T-helper 1 cell (primary cell): ENCODE measurements at regions not wholly inside any gene's neighbourhood (a gene's known extent, or its start where the extent isn't known, plus 50 kb on each side); places are given as distances from the start of the nearest gene placed in this dataset.
A peak's percentile ranks its signal among the peaks of the same experiment; 100 is the strongest.

Experiments used
- DNase-seq, 5 donors: peaks; one replicate each; pipeline ENCODE4 v3.0.0-alpha.2; 2012 to 2020

DNA sequence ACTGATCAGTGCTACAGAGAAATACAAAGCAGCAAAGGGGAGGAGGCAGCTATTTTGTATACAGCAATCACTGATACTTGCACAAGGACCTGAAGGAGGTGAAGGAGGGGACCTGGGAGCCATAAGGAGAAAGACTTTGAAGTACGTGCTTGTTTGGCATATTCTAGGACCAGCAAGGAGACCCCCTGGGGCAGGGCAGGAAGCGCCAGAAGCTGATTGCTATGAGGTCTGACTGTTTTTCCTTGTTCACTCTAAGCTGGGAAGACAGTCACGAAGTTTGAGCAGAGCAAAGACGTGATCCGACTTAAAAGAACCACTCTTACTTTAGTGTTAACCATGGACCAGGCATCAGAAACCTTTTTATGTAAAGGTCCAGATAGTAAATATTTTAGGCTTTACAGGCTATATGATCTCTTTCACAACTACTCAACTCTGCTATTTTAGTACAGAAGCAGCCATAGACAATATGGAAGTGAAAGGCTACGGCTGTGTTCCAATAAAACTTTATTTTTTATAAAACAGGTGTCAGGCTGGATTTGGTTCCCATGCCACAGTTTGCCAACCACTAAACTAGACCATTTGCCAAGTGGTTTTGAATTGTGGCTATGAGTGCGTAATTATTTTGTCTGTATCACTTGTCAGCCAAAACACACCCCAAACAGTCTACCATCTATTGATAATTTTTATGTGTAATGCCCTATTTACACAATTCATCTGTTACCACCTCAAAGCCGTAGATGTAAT, 217.9 kb downstream of the PRL start:
- DNase-seq, result no peak

DNA sequence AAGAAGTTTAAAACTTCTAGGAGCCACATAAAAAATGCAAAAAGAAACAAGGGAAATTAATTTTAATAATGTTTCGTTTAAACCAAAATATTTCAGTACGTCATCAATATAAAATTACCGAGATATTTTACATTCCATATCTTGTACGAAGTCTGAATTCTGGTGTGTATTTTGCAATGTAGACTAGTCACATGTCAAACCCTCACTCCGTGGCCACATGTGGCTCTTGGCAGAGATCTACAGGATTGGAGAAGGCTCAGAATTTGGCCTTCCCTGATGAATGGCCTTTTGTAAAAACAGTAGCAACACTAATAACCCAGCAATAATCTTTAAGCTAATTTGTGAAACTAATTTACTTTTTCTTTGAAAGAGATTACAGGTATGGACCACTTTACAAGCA, 217.1 kb downstream of the PRL start:
- no peak for DNase-seq

DNA sequence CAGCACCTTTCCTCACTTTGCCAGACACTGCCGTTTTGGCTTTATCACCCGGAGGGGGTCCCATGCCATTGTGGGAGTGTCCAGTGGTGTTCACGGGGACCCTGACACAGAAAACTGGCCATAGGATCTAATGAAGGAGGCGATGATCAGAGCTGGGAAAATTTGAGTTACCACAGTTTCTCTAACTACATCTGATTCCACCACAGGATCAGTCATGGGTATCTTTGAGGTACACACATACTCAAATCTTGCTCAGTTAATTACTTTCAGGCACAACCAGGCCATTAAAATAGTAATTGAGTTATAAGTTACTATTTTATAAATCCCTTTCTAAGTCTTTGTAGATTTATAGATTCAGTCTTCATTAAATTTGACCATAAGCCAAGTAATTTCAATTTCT, 215.1 kb downstream of the PRL start:
- no peak for DNase-seq

DNA sequence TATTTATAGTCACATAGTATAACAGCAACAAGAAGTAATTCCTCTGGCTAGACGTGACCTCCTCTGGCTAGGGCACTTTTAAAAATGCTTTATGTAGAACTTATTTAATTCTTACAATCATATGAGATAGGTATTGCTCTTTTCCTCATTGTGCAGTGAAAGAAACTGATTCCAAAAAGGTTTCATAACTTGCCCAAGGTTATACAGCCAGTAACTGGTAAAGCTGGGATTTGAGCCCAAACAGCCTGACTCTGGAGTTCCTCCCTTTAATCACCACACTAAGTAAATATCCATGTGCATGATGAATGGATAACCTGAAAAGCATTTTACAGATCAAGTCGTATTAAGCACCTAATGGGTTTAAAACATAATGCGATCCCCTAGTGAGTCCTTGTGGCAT, 214.6 kb downstream of the PRL start:
- DNase-seq, result no peak

DNA sequence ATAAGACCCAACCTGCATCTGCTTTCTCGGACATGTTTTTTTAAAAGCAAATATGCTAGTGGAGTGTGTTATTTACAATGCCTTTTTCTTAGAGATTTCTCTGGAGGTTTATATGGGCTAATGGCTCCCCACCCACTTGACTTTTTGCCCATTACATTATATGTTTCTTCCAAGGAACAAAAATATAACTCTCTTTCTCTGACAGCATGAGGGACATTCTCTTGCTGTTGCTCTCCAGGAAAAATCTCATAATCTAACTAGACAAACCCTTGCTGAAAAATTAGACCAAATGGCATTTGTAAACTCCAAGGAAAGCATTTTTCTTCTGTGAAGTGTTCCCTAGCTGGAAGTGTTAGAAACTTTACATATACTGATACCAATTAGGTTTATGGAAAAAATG, 213.7 kb downstream of the PRL start:
- no peak for DNase-seq

DNA sequence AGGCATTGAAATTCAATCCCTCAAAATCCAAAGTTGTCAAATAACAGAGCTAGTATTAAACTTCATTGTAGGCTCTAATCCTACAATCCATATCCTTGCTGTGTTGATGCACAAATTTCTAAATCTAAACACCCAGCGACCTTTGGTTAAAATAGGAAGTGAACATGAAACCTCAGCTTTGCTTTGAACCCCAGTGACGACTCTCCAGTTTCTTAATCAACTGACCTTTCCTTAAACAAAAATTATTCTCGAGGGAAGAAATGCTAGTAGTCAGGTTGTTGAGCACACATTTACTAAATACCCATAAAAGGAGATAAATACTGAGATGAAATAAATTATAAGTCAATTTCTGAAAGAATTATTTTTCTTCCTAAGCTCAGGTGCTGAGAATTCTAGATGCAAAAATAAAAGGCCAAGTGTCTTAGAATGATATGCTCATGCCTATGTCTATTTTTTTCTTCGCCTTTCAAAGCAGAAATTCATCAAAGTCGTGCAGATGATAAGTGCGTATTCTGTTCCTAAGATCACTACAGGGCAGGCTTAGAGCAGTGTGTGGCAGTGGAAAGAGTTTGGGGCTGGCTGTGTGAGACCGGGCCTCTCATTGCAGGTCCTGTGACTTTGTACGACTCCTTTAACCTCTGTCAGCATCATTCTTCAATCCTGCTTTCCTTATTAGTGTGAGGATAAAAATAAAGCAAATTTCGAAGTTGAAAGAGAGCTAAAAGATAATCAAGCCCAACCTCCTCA, 208.7 kb downstream of the PRL start:
- no peak for DNase-seq

DNA sequence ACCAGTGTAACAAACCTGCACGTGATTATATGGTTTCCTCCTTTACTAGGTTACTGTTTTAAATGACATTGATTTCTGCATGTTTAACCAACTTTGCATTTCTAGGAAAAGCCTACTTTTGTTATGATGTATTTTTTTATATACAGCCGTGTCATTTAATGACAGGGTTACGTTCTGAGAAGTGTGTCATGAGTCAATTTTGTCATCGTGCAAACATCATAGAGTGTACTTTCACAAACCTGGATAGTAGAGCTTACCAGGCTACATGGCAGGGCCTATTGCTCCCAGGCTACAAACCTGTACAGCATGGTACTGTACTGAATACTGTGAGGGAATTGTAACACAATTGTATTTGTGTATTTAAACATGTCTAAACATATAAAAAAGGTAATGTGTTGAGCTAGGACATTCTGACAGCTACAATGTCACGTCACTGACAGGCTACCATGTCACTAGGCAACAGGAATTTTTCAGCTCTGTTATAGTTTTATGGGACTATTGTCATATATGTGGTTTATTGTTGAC, 205.3 kb downstream of the PRL start:
- DNase-seq, result peak in 1 of 5 donors; percentile 43

DNA sequence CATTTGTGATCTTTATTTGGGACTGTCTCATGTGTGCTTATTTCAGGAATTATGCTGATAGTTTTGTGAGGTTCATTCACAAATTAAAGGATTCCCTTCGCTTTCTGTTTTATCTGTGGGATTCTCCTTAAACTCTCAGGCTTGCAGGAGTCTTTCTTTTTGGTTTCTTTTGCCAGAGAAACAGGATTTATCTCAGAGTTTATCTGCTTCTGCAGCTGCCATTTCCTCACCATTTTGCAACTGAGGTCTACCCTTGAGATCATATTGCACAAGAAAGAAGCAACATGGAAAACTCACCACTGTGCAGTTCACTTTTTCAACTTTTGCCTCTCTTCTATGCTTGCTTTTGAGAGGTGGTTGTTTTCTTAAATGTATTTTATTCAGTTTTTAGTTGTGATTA, 201.0 kb downstream of the PRL start:
- no peak for DNase-seq

DNA sequence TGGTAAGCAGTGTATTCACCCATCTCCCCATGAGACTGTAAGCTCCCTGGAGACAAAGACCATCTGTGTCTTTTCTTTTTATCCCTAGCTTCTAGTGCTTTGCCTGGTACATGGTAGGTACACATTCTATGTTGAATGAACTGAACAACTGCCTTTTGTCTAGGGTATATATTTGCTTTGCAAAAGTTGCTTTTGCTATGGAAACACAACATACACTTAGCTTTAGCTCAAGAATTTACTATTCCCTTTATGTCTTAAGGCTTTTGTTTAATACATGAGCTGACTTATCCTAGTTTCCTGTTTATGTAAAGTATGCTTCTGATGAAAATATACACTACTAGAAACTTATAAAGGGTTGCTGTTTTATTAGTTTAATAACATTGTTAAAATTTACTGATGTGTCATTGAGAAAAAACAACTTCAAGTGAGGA, 198.2 kb downstream of the PRL start:
- DNase-seq, result no peak

DNA sequence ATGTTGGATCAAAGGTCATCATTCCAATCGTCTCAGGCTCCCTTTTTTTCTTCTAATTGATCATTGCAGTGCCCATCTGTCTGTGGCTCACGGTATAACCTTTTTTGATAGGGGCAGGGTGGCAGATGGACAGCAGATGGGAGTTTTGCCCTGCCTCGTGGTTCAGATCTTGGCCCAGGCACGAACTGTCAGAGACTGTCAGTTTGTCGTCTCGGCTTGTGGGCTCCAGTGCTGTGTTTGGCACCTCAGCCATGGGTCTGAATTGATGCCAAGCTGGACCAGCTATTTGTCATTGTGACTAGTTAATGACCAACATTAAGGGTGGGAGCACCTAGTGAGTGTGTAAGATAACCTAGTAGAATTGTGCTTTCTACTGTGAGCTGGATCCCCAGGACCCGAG, 197.6 kb downstream of the PRL start:
- no peak for DNase-seq

DNA sequence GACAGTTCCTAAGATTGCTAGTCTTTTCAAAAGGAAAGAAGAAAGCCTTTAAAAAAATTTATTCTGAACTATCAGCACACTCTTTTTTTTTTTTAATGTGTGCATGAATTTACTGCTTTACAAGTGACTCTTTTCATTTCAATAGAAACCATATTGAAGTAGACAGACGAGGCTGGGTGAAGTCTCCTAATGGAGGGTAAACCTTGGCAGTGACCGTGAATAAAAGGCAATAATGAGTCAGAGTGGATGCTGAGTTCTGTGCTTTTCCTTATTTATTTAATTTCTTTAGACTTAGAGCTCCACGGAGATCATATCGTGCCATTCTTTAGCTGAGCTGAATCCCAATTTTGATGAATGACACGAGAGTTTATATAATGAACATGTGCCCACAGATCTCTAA, 196.9 kb downstream of the PRL start:
- no peak for DNase-seq

DNA sequence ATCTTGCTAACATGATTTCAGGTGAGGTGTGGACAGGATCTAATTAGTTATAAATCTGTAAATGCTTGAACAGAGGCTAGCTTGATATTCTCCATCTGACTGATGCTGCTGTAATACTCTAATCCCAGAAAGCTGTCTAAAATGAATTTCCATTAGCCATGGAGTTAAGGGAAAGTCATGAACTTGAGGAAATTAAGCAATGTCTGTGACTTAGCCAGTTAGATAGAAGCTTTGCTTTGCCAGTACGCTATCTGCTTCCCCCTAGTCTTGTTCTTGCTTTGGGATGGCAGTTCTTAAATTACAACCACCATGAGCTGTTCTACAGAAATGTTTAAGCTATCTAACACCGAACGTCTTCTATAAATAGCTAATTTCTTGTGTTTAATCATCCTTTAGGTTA, 195.7 kb downstream of the PRL start:
- no peak for DNase-seq

DNA sequence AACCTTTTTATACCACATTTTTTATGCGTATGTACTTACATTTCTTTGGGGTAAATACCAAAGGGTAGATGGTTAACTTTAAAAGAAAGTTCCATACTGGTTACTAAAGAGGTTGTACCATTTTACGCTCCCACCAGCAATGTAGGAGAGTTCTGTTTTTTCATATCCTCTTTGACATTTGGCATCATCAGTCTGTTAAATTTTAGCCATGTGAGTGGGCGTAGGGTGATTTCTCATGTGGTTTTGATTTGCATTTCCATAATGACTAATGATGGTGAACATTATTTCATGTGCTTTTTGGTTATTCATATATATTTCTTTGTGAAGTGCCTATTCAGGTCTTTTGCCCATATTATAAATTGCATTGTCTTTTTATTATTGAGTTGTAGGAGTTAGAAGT, 194.2 kb downstream of the PRL start:
- DNase-seq, result no peak

DNA sequence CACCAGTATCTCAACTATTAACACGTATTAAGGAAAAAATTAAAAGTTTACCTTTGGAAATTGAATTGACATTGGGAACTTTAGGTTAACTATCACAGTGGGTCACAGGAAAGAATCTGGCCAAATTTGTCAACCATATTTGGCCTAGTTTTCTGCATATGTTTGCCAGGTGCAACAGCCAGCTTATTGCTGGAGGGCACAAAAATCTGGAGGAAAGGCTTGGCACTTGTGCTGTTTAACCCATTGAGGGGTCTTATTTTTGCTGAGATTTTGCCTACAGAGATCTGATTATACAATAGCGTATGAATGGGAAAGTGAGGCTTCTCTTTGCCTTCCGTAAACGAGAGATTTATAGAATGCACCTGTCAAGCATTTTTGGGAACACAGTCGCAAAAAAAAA, 190.4 kb downstream of the PRL start:
- no peak for DNase-seq

DNA sequence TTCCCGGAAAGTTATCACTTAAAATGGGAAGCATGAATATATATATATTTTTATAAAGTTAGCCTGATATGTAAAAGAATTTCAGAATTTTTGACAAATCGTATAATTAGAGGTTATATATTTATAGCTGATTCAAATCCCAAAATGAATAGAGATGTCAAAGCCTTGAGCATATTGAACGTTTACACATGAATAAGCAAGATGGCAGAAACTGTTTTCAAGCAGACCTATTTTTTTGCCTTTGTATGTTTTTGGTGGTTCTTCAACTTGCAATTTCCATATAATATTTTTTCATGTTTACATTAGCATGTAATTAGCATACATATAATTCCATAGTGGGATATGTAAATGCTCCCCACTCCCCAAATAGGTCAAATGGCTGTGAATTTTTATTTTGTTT, 189.9 kb downstream of the PRL start:
- no peak for DNase-seq

DNA sequence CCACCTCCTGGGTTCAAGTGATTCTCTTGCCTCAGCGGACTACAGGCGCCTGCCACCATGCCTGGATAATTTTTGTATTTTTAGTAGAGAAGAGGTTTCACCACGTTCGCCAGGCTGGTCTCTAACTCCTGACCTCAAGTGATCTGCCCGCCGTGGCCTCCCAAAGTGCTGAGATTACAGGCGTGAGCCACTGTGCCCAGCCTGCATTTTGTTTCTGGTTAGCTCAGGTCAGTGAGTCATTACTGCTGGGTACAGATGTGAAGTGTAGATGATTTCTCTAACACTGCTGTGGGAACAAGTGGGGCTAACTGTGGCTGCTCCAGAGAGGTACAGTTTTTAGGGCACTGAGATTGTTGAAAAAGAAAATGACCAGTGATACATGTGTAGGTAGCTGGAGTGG, 188.6 kb downstream of the PRL start:
- no peak for DNase-seq

DNA sequence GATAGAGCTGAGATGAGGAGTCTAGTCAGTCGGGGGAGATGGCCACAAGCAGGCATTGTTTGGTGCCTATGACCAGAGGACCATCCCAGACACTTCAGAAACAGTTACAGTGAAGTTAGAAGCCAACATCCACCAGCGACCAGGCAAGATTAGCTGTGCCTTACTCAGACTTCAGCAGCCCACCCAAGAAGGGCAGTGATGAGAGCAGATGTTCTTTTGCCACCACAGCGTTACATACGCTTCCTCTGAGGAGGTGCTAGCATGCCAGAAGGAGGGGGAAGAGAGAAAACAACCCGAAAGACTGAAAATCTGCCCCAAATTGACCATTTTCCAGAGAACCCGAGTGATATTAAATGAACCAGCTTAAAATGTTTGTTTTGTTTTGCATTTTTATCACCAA, 186.8 kb downstream of the PRL start:
- DNase-seq, result no peak

DNA sequence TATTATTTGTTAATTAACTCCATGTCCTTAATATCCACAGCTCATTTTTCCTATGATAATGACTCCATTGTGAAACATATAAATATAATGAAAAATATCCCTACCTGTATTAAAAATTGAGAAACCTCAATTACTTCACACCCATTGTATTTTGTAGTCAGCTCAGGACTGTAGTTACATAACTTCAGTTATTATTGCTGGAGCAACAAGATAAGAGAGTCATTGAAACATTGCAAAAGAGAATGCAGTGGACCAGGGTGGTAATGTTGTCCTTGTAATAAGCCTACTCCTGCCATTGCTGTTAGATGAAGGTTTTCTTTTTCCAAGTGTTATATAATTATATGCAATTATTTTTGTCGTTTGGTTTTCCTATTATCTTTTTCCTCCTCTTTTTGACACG, 184.4 kb downstream of the PRL start:
- no peak for DNase-seq

DNA sequence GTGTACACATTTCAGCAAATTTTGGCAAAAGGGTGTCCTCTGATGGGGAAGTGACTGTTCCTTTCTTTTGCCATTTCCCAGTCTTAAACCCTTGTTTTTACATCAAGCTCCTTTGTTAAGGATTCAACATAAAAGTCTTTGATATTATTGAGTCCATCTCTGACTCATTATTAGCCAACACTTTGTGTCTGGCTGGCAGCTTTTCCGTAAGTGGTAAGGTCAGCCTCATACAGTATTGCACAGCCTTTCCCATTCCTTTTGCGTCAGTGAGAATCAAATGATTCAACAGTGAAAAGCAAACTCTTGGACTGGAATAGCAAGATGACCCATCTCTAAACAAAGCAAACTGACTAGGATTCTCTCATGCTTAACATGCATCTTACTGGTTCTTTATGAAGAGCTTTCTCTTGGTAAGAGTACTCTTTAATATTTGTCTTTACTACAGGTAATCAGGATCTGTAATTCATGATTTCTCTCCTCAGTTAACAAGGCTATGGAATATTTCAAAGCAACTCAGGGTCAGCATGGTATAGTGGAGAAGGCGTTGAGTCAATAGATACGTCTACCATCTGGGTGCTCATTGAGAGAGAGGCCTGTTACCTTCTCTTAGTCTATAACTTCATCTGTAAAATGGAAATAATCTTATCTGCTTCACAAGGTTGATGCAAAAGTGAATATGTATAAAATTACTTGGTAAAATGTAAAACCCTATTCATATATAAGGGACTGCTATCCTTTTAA, 183.6 kb downstream of the PRL start:
- no peak for DNase-seq

DNA sequence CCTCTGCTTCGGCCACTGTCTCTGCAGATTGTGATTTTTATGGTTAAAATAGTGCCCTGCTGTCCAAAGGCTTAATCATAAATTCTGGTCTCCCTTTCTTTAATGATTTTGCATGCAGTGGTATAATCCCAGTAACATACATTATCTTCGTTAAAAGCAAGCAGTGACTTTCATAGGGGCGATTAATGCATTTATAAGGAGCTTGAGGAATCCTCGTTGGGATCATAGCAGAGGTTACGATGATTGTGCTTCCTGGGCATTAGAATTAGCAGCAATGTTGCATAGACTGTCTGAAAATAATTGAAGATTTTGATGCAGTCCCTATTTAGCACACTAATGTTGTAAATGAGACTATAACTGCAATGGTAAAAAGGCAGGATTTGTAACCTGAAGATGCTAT, 181.3 kb downstream of the PRL start:
- DNase-seq, result no peak

DNA sequence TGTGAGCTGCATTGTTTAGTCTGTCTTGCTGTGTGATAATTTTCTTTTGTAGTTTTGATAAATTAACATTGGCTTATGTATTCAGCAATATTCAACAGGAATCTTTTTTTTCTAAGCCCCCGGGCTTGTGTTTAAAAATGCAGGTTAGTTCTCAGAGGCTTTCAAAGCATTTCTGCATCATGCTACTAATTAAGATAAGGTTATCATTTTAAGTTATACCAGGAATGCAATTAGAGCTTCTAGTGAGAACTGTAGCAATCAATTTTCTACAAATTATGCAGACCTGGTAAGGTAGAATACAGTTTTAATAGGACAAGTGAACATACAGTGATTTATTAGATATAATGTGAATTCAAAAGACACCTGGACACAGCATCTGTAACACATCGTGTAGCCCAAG, 179.2 kb downstream of the PRL start:
- no peak for DNase-seq

DNA sequence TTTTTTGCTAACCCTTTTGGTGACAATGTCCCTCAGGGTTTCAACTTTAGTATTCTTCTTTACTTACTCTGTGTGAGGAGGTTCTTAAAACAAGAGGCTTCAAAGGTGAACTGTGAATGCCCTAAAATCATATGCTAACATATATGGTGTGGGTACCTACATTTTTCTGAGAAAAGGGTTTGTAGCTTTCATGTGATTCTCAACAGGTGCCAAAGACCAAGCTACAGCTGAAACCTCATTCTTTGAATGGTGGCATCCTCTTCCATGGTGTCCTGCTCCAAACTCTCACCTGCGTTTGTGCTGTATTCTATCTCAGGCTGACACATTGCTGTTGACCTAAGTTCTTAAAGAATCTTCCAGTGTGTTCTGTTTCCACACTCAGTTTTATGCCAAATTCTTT, 177.3 kb downstream of the PRL start:
- DNase-seq, result no peak

DNA sequence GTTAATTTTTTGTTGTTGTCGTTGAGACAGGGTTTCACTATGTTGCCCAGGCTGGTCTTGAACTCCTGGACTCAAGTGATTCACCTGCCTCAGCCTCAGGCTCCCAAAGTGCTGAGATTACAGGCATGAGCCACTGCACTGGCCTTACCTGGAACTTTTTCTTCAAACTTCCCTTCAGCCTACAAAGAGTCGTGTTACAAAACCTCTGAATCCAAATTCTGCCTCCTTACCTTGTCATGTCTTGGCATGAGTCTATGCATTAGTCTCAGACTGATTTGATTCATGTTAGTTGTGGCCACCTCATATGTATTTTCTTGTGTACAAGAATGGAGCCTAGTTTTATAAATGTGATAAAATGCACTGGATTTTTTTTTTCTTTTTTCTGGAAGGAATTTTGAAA, 172.1 kb downstream of the PRL start:
- DNase-seq, result no peak

DNA sequence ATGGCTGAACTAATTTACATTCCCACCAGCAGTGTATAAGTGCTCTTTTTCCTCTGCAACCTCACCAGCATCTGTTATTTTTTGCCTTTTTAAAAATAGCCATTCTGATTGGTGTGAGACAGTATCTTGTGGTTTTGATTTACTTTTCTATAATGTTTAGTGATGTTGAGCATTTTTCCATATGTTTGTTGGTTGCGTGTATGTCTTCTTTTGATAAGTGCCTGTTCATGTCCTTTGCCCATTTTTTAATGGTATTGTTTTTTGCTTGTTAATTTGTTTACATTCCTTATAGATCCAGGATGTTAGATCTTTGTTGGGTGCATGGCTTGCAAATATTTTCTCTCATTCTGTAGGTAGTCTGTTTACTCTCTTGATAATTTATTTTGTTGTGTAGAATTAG, 169.9 kb downstream of the PRL start:
- no peak for DNase-seq
